ACHN (cell line): ENCODE measurements at regions not wholly inside any gene's neighbourhood (a gene's known extent, or its start where the extent isn't known, plus 50 kb on each side); places are given as distances from the start of the nearest gene placed in this dataset.

Source experiments
- DNase-seq: peaks from one replicate; pipeline ENCODE4 v3.0.0-alpha.2; 2015
- in situ Hi-C: cut with HindIII; loops from 2 replicates; pipeline ENCODE4 v1.10.0; 2017; ENCODE audit warnings: low sequenced_read_pairs, low pct_ligation_motif_present, low pct_unique_long_range_greater_than_20kb

GRCh38 chr16:54564841-54565240 is 278.3 kb upstream of the IRX3 start:
- DNase-seq: no peak
- in situ Hi-C loops: no loop called here

GRCh38 chr16:54554581-54554980 is 268.0 kb upstream of the IRX3 start:
- in situ Hi-C loops: no loop called here
- no peak for DNase-seq

DNA sequence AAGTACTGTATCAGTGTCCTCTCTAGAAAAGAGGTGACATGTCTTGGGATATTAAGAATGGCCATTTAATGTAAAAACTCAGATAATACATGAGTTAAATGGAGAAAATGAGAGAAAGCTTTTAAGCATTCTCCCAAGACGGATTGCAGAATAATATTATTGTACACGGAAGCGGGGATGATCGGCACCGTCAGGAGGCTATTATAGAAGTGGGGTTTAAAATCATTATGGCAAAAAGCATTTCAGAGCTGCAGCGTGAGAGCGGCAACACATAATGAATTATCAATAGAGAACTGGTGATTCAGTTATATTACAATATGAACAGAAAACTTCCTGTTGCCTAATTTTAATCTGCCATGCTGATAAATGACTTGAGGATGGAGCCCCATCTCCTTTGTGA is 261.7 kb upstream of the IRX3 start:
- in situ Hi-C loops: no loop called here

DNA sequence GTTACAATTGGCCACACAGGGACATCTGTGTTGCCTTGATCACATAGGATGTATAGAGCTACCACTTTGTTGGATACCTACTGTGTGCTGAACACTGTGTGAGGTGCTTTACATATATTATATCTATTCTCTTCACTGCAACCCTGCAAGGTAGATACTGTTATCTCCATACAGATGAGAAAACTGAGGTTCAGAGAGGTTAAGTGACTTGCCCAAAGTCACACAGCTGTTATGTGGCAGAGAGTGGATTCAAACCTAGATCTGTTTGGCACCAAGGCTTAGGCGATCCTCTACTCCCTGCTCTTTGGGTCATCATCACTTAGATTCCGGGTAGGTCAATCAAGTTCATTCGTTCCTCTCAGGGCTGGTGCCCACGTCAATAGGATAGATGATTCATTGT is 260.5 kb upstream of the IRX3 start:
- in situ Hi-C loops: no loop called here

More for the DNA sequence above, 261.7 kb upstream of the IRX3 start:
- DNase-seq: no peak

GRCh38 chr16:54546521-54546920 is 259.9 kb upstream of the IRX3 start:
- in situ Hi-C loops: no loop called here

More for the DNA sequence above, 260.5 kb upstream of the IRX3 start:
- no peak for DNase-seq

DNA sequence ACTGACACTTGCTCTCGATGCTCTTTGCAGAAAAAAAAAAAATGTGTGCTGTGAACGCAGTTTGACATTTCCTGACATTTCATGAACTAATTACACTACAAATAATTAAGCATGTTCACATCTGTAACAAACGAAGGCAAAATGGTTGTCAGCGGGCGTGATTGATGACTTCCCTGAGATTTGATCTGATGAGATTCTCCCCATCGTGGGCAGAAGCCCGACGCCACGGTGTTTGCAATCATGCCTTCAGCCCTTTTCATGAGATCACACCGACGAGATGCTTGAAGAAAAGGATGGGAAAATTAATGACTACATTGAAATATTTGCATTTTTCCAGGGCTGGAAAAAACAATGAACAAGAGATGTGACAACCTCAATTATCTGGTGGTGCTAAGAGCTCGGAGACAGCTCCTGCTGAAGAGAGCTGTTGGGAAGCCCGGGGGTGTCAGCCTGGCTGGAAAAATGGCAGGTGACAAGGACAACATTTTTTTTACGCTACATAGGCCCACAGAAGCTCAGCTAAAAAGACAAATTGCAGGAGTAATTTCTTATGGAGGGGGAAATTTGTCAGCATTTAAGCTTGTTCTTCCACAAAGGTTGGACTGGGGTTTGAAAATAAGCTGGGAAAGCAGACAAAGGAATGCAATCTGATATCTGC is 259.4 kb upstream of the IRX3 start:
- in situ Hi-C loops: no loop called here
- DNase-seq: no peak

More at GRCh38 chr16:54546521-54546920, 259.9 kb upstream of the IRX3 start:
- DNase-seq: no peak

DNA sequence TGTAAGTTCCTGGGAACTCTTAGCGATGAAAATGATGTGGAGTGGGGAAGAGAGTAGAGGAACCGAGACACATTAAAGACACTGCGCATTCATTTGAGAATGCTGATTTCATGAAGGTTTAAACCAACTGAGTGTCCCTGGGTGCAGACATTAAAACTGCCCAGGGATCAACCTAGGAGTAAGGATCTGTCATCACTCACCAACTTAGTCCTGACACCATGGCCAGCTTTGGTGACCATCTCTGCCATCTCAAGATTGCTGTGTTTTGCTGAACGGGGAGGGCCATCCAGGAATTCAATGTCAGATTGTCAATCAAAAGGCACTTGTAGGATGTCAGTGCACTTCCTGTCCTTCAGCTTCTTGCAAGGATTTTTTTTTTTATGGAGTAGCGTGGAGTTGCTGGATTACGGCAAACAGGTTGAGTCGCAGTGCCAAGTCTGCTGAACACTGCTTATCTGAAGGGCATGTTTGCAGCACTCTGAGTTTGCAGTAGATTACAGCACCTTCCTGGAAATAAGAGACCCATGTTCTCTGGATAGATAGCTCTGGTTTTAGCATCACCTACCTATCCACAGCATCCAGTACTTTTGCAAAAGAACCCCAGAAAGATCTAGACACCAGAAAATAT is 258.1 kb upstream of the IRX3 start:
- DNase-seq: no peak
- in situ Hi-C loops: no loop called here

- in situ Hi-C loops: no loop called here
- no peak for DNase-seq
Observed at GRCh38 chr16:54542805-54543505, 256.4 kb upstream of the IRX3 start.

GRCh38 chr16:54540525-54541180 is 254.1 kb upstream of the IRX3 start:
- no peak for DNase-seq
- in situ Hi-C loops: no loop called here

GRCh38 chr16:54538276-54538675 is 251.7 kb upstream of the IRX3 start:
- DNase-seq: no peak
- in situ Hi-C loops: no loop called here

DNA sequence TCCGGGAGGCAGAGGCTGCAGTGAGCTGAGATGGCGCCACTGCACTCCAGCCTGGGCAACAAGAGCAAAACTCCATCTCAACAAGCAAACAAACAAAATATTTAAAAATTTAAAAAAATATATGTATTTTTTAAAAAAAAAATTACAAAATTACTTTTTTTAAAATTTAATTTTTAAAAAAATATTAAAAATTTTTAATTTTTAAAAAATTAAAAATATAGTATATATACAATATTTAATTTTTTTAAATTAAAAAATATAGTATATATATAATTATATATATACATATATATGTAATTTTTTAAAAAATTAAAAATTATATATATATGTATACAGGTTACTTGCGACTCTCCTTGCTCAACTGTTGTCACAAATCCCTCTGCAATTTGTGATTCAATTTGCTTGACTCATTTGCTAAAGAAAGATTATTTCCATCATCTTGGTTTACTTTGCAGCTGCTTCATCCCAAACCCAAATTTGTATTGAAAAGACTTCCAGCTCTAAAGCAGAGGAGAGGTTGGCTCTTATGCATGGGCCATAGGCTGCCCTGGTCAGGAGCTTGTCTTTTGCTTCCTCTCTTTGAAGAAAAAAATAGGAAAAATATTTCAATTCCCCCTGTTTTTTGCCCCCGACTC is 247.4 kb upstream of the IRX3 start:
- in situ Hi-C loops: no loop called here

DNA sequence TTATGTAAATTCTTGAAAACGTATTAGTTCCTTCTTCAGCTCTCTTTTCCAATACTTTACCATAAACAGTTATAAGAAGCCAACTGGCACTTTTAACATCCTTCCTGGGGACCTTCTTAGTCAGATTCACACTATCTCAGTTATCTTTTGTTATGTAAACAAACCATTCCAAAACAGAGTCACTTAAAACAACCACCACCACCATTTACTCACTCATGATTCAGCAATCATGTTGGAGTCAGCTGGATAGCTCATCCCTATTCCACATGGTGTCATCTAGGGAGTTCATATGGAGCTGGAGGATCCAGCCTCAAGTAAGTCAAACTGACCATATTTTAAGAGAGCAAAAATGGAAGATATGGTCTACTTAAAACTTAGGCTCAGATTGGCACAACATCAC is 240.3 kb upstream of the IRX3 start:
- DNase-seq: no peak
- in situ Hi-C loops: no loop called here

More for the DNA sequence above, 247.4 kb upstream of the IRX3 start:
- no peak for DNase-seq

GRCh38 chr16:54526087-54526486 is 239.5 kb upstream of the IRX3 start:
- in situ Hi-C loops: no loop called here
- DNase-seq: no peak

GRCh38 chr16:54525104-54525503 is 238.5 kb upstream of the IRX3 start:
- DNase-seq: no peak
- in situ Hi-C loops: no loop called here

DNA sequence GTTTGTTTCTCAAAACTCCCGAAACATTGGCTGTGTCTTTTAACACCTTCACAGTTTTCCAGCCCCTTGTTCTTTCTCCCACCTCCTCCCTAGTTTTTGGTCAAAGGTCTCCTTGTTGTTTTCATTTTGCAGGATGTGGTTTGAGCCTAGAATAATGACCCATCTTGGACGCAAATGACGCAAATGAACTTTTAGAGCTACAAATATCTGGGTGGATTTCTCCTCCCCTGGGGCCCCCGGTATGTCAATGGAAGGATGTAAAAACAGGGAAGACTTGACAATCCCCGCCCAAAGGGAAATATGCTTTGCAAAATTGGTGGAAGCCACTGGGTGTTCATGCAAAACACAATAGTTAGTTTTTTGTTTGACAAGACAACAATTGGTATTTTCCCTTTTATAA is 236.0 kb upstream of the IRX3 start:
- no peak for DNase-seq
- in situ Hi-C loops: no loop called here

DNA sequence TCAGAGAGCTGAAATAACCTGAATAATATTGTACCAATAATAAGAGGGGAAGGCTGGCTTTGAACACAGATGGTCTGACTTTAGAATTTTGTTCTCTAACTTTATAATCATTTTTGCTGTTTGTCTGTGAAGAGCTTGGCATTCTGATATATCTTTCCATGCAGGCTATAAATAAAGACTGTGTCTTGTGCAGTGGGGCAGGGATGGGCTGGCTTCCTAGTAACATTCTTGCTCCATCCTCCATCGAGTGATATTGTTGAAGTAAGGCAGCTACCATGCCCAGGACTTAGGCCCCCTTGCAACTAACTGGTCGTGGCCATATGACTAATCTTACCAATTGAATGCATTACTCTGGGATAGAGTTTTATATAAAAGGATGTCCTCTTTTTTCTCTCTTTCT is 234.7 kb upstream of the IRX3 start:
- in situ Hi-C loops: no loop called here
- no peak for DNase-seq

GRCh38 chr16:54519161-54519695 is 232.6 kb upstream of the IRX3 start:
- DNase-seq: no peak
- in situ Hi-C loops: no loop called here

GRCh38 chr16:54517181-54517580 is 230.6 kb upstream of the IRX3 start:
- DNase-seq: no peak
- in situ Hi-C loops: no loop called here
